ENCODE measurements at regions not wholly inside any gene's neighbourhood (a gene's known extent, or its start where the extent isn't known, plus 50 kb on each side); places are given as distances from the start of the nearest gene placed in this dataset.

DNA sequence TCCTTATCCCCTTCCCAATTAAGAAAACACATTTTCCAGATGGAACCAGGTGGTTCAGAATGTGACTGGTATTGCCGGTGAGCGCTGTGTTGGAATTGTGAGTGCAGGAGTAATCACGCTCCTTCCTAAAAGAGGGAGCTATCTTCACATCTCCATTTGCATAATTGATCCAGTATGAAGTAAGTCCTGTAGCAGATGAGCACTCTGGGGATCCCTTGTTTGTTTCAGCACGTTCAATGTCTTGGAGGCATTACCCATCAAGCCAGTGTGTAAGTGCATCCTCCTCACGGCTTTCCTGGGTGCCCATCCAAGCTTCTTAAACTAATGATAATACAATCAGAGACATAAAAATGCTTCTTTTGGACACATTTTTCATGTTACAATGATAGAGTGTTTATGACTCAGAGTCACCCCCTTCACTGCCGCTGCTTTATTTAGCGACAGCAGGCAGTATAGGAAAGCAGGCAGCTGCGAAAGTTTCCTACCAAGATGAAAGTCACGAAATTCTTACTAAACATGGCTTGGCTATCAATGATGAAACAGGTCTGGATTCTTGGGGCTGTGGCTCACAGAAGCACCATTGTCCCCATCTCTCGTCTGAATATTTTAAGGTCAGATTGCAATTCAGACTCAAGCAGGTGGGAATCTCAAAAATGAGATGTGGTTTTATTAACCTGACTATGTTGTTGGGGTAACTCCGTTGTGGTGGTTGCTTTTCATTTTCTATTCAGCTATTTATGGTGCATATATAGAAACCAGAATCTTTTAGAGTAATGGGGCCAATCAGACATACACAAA lies 346.3 kb upstream of the MDFIC2 start:
- DNase-seq (ENCODE audit: low spot score): no peak
- Histone ChIP-seq H3K36me3 (no peaks in the 10 kb centered on the region), H3K4me3 (no peak overlapping the region), H3K9me3 (no peaks in the 10 kb centered on the region), H3K27me3 (replicated peaks; ENCODE audit: insufficient read depth) (no peaks in the 10 kb centered on the region), H3K4me1 (replicated peaks) (no peaks in the 10 kb centered on the region), H3K27ac (no peak overlapping the region)
- 92% methylated on average over 11 of the region's 11 CpGs for WGBS
- intact Hi-C loops (cut with DNase I): no loop called here
- TF ChIP-seq, protein P1, sequence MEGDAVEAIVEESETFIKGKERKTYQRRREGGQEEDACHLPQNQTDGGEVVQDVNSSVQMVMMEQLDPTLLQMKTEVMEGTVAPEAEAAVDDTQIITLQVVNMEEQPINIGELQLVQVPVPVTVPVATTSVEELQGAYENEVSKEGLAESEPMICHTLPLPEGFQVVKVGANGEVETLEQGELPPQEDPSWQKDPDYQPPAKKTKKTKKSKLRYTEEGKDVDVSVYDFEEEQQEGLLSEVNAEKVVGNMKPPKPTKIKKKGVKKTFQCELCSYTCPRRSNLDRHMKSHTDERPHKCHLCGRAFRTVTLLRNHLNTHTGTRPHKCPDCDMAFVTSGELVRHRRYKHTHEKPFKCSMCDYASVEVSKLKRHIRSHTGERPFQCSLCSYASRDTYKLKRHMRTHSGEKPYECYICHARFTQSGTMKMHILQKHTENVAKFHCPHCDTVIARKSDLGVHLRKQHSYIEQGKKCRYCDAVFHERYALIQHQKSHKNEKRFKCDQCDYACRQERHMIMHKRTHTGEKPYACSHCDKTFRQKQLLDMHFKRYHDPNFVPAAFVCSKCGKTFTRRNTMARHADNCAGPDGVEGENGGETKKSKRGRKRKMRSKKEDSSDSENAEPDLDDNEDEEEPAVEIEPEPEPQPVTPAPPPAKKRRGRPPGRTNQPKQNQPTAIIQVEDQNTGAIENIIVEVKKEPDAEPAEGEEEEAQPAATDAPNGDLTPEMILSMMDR (IDR thresholded peaks at IDR 0.05): no peak
- no peak for TF ChIP-seq POLR2AphosphoS5 (IDR thresholded peaks at IDR 0.05)

- TF ChIP-seq POLR2AphosphoS5 (IDR thresholded peaks at IDR 0.05) (no peak), POLR2A (IDR thresholded peaks at IDR 0.05) (no peak)
- TF ChIP-seq, protein P1 (IDR thresholded peaks at IDR 0.05): no peak
- Histone ChIP-seq H3K36me3 (no peaks in the 10 kb centered on the region), H3K27me3 (replicated peaks; ENCODE audit: insufficient read depth) (no peaks in the 10 kb centered on the region), H3K27ac (no peak overlapping the region), H3K9me3 (no peaks in the 10 kb centered on the region), H3K4me3 (no peak overlapping the region), H3K4me1 (replicated peaks) (no peaks in the 10 kb centered on the region)
- intact Hi-C loops (cut with DNase I): no loop called here
- 76% methylated on average over 2 of the region's 2 CpGs for WGBS
- DNase-seq (ENCODE audit: low spot score): no peak
Measured at GRCh38 chr3:70657454-70657853, 345.0 kb upstream of the MDFIC2 start.

DNA sequence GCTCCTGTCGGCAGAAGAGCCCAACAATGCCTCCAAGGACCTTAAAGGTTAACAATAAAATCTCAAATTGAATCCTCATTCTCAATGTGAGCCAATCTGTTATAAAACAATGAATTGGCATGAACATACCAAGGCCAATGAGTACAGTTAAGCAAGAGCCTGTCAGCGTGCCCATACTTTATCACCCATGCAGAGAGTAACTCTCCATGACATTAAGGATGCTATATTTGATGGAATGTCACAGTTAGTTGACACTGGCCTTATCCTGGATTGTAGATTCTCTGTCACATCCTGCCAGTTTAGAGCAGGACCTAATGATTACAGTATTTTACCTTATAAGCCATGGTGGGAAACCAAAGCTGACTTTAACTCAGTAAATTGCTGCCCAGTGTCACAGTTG lies 335.4 kb upstream of the MDFIC2 start:
- no peak for DNase-seq (ENCODE audit: low spot score)
- H3K9me3 ChIP-seq: no peaks in the 10 kb centered on the region
- no peaks in the 10 kb centered on the region for H3K36me3 ChIP-seq
- WGBS: 75% methylated on average over 2 of the region's 2 CpGs
- no peak overlapping the region for H3K4me3 ChIP-seq
- no peak overlapping the region for H3K27ac ChIP-seq
- H3K4me1 ChIP-seq (replicated peaks): no peaks in the 10 kb centered on the region
- intact Hi-C loops (cut with DNase I): no loop called here
- H3K27me3 ChIP-seq (replicated peaks; ENCODE audit: insufficient read depth): no peaks in the 10 kb centered on the region
- TF ChIP-seq POLR2A (IDR thresholded peaks at IDR 0.05) (no peak), POLR2AphosphoS5 (IDR thresholded peaks at IDR 0.05) (no peak)
- TF ChIP-seq, protein P1 (IDR thresholded peaks at IDR 0.05): no peak

DNA sequence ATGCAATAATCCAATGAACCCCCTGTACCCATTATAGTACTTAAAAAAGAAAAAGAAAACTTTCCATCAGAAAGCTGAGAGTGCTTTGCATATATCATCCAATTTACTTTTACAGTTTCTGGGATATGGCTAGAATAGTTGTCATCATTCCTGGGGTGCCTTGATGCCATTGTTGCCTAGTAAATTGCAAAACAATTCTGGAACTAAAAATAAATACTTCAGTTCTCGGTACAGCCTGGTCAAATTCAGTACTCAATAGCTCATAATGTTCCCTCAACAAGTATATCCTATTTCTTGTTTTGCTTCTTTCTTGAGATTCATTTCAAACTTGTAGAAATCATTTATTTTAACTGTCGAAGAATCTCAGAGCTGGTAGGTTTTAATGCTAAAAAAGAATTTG lies 334.7 kb upstream of the MDFIC2 start:
- 63% methylated on average over 2 of the region's 2 CpGs for WGBS
- H3K36me3 ChIP-seq: no peaks in the 10 kb centered on the region
- no peaks in the 10 kb centered on the region for H3K9me3 ChIP-seq
- no peaks in the 10 kb centered on the region for H3K27me3 ChIP-seq (replicated peaks; ENCODE audit: insufficient read depth)
- intact Hi-C loops (cut with DNase I): no loop called here
- no peak for DNase-seq (ENCODE audit: low spot score)
- H3K27ac ChIP-seq: no peak overlapping the region
- no peak for TF ChIP-seq POLR2A (IDR thresholded peaks at IDR 0.05)
- no peak for TF ChIP-seq POLR2AphosphoS5 (IDR thresholded peaks at IDR 0.05)
- TF ChIP-seq, protein P1 (IDR thresholded peaks at IDR 0.05): no peak
- no peak overlapping the region for H3K4me3 ChIP-seq
- no peaks in the 10 kb centered on the region for H3K4me1 ChIP-seq (replicated peaks)

DNA sequence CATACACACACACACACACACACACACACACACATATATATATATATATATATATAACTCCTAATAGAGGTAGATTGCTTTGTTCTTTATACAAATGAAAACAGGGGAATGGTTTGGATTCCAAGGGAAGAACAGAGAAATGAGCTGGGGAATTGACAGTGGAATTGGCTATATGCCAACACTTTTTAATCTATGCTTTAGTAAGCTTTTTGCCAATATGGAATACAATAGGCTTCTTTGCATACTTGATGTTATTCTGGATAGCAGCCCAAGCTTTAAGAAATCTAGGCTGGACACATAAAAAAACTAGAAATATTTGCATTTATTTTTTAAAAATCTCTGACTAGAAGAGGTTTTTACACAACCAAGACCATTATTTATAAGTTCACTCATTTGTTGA lies 334.2 kb upstream of the MDFIC2 start:
- no peak overlapping the region for H3K4me3 ChIP-seq
- no peaks in the 10 kb centered on the region for H3K36me3 ChIP-seq
- no peaks in the 10 kb centered on the region for H3K4me1 ChIP-seq (replicated peaks)
- no peaks in the 10 kb centered on the region for H3K27me3 ChIP-seq (replicated peaks; ENCODE audit: insufficient read depth)
- TF ChIP-seq, protein P1 (IDR thresholded peaks at IDR 0.05): no peak
- no peak for TF ChIP-seq POLR2AphosphoS5 (IDR thresholded peaks at IDR 0.05)
- no peak for TF ChIP-seq POLR2A (IDR thresholded peaks at IDR 0.05)
- DNase-seq (ENCODE audit: low spot score): no peak
- intact Hi-C loops (cut with DNase I): no loop called here
- no peaks in the 10 kb centered on the region for H3K9me3 ChIP-seq
- no peak overlapping the region for H3K27ac ChIP-seq
